ENCODE measurements at regions not wholly inside any gene's neighbourhood (a gene's known extent, or its start where the extent isn't known, plus 50 kb on each side); places are given as distances from the start of the nearest gene placed in this dataset.

- DNase-seq (ENCODE audit: low read depth) = no peak
- TF ChIP-seq, protein P1, sequence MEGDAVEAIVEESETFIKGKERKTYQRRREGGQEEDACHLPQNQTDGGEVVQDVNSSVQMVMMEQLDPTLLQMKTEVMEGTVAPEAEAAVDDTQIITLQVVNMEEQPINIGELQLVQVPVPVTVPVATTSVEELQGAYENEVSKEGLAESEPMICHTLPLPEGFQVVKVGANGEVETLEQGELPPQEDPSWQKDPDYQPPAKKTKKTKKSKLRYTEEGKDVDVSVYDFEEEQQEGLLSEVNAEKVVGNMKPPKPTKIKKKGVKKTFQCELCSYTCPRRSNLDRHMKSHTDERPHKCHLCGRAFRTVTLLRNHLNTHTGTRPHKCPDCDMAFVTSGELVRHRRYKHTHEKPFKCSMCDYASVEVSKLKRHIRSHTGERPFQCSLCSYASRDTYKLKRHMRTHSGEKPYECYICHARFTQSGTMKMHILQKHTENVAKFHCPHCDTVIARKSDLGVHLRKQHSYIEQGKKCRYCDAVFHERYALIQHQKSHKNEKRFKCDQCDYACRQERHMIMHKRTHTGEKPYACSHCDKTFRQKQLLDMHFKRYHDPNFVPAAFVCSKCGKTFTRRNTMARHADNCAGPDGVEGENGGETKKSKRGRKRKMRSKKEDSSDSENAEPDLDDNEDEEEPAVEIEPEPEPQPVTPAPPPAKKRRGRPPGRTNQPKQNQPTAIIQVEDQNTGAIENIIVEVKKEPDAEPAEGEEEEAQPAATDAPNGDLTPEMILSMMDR (IDR thresholded peaks at IDR 0.05; ENCODE audit: insufficient read depth, low read depth, low read length) = no peak
- no peak overlapping the region for H3K4me3 ChIP-seq (ENCODE audit: low read depth, low read length)
Observed at GRCh38 chr6:7048894-7049293, 58.9 kb upstream of the RREB1 start.

DNA sequence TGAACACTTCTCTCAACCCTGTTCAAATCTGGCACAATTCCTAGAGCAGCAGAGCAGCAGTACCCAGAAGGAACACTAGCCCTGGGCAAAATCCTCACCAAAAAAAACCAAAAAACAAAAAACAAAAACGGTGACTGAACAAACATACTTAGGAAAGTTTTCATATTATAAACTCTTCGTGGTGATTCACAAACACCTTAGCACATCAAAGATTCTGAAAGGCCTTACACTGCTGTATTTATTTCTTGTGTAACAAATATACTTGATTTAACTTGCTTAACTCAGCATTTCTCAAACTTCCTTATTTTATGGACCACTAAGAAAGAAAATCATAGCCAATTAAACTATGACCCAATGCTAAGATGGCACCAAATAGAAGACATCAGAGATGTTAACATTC is 57.8 kb upstream of the RREB1 start:
- DNase-seq (ENCODE audit: low read depth) = no peak
- H3K4me3 ChIP-seq (ENCODE audit: low read depth, low read length) = no peak overlapping the region
- TF ChIP-seq, protein P1 (IDR thresholded peaks at IDR 0.05; ENCODE audit: insufficient read depth, low read depth, low read length) = no peak

DNA sequence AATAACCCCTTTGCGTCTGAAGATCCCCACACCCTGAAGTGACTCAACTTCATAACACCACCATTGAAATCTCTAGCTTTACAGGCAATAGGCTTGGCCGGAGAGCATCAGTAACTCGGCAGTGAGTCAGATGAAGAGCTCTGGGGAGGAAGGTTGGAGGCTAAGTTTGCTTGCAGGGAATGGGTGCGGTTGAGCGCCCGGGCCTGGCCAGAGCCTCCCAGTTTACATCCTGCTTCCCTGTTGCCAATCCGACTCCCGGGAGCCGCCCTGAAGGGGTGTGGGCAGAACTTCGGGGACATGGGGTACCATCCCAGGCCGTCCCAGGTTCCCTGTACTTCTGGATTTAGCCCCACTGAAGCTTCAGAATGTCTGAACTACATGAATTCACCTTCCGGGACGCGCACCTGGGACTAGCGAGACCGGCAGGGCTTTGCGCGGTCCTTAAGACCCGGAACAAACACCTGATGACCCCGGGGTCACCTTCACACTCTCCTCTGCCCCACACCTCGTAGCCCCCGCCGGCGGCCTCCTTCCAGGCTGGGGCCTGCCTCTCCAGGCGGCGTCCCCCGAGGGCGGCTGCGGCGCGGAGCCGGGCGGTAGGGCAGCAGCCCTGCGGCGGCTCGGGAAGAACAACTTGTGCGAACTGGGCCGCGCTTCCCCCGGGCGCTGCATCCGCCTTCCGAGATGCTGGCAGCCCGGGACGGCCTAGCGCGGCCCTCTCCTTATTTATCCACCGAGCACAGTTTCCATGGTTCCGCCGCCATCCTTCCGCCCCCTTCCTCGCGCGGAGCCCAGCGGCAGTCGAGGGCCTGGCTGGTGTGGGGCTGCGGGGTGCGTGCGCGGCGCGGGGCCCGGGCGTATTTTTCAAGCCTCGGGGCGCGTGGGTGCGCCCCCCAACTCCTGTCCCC is 56.6 kb upstream of the RREB1 start:
- TF ChIP-seq, protein P1 (IDR thresholded peaks at IDR 0.05; ENCODE audit: insufficient read depth, low read depth, low read length) = no peak
- peak overlapping the region; percentile 61 for H3K4me3 ChIP-seq (ENCODE audit: low read depth, low read length)
- peak; percentile 40 for DNase-seq (ENCODE audit: low read depth)

DNA sequence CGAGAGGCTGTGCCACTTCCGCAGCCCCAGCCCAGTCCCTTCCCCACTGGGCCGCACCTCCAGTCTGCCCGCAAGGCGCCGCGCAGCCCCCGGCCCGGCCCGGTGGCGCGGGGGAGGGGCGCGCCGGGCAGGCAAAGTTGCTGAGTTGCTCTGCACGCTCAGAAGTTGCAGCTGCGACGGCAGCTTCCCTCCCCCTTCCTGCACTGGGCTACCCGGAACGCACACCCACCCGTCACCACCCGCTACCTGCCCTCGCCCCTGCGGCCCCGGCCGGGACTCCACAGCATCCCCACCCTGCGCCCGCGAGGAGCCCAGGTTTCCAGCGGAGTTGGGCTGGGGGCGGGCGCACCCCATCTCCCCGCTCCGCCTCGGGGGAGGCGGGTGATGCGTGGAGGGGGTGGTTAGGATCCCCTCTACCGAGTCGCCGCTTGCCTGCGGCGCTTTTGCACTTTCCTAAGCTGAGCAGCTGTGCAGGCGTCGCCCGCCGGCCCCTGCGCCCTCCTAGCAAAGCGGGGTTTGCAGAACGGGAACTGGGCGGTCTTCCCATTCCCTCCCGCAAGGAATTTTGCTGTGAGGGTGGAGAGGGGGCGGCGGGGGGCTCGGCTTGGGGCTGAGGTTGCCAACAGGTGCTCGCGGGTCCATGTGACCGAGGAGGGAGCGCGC is 55.9 kb upstream of the RREB1 start:
- peak overlapping the region; percentile 61 for H3K4me3 ChIP-seq (ENCODE audit: low read depth, low read length)
- DNase-seq (ENCODE audit: low read depth) = no peak
- TF ChIP-seq, protein P1 (IDR thresholded peaks at IDR 0.05; ENCODE audit: insufficient read depth, low read depth, low read length) = no peak

DNA sequence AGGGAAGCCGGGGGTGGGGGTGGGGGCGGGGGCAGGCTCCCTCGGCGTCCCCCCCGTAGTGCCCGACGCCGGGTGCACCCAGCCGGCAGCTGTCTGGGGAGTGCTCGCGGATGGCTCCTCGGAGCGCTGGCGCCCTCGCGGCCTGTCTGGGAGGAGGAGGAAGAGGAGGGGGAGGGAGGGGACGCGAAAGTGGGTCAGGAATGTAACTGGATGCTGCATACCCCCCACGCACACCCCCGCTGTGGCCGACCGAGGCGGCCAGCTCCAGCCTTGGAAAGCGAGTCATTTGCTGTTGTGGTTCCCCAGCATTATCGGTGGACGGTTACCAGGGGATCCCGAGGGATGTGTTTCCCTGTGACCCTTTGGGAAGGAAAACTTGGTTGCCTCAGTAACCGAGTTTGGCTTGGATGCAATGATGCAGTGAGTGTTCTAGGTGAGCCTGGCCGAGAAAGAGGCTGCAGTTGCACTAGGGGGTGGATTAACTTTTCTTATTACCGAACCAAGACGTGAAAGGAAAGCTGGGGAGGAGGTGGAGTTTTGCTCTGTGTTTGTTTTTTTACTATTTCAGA is 55.2 kb upstream of the RREB1 start:
- peak; percentile 41 for DNase-seq (ENCODE audit: low read depth)
- H3K4me3 ChIP-seq (ENCODE audit: low read depth, low read length) = peak overlapping the region; percentile 61
- TF ChIP-seq, protein P1 (IDR thresholded peaks at IDR 0.05; ENCODE audit: insufficient read depth, low read depth, low read length) = no peak

DNA sequence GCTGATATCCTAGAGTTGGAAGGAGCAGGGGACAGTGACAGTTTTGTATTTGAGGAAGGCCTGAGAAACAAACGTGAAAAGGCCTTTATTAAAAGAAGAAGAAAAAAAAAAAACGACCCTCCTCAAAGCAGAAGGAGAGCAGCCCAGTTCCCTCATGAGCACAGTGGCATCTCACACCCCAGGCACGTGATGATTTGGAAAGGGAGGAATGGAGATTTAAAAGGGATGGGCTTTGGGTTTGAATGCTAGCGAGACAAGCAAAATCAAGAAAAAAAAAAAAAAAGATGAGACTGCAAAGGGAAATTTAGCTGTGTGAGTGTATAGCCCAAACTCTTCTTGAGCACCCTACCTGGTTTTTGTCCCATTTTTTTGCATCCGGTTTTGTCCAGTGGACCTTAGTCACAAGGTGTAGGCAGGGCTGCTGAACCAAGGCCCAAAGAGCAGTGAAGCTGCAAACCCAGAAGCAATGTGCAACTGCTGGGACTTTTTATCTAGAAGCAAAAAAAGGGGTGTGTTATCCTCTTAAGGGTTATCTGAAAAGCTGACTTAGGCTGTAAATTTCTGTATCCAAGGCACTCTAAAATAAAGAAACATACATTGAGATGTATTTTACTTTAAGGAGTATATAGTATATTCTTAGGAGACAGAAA is 54.5 kb upstream of the RREB1 start:
- H3K4me3 ChIP-seq (ENCODE audit: low read depth, low read length) = no peak overlapping the region
- TF ChIP-seq, protein P1 (IDR thresholded peaks at IDR 0.05; ENCODE audit: insufficient read depth, low read depth, low read length) = no peak
- no peak for DNase-seq (ENCODE audit: low read depth)

All from fibroblast of villous mesenchyme (primary cell).